GM18907 (cell line): ENCODE measurements at regions not wholly inside any gene's neighbourhood (a gene's known extent, or its start where the extent isn't known, plus 50 kb on each side); places are given as distances from the start of the nearest gene placed in this dataset.
A peak's percentile ranks its signal among the peaks of the same experiment; 100 is the strongest.

Experiments used
- ATAC-seq: cut with Tn5 transposase; IDR thresholded peaks from one replicate; pipeline ENCODE4 v1.9.1; 2021; ENCODE audit warnings: mild to moderate bottlenecking, moderate library complexity; ENCODE audit not compliant: unreplicated experiment

GRCh38 chr6:18335948-18336347, 51.2 kb upstream of the RNF144B start:
- ATAC-seq, result no peak

GRCh38 chr6:18334251-18334650, 52.9 kb upstream of the RNF144B start:
- ATAC-seq, result no peak

- ATAC-seq, result peak; percentile 51
These were observed 56.5 kb upstream of the RNF144B start for GRCh38 chr6:18330548-18331081.

- ATAC-seq, result no peak
These were observed 57.4 kb upstream of the RNF144B start for GRCh38 chr6:18329776-18330175.

- no peak for ATAC-seq
These were observed 58.6 kb upstream of the RNF144B start for GRCh38 chr6:18328540-18328939.

GRCh38 chr6:18328070-18328469, 59.1 kb upstream of the RNF144B start:
- no peak for ATAC-seq

GRCh38 chr6:18327626-18328025, 59.5 kb upstream of the RNF144B start:
- ATAC-seq, result no peak

GRCh38 chr6:18326980-18327379, 60.2 kb upstream of the RNF144B start:
- no peak for ATAC-seq

- ATAC-seq, result no peak
These were observed 61.1 kb upstream of the RNF144B start for GRCh38 chr6:18326001-18326400.

- ATAC-seq, result no peak
These were observed 60.3 kb upstream of the DEK start for GRCh38 chr6:18324706-18325042.

- ATAC-seq, result peak; percentile 54
These were observed 59.8 kb upstream of the DEK start for GRCh38 chr6:18323935-18324705.

- no peak for ATAC-seq
These were observed 53.5 kb upstream of the DEK start for GRCh38 chr6:18317850-18318249.

- no peak for ATAC-seq
These were observed 50.1 kb upstream of the DEK start for GRCh38 chr6:18314317-18314997.
